ENCODE measurements at regions not wholly inside any gene's neighbourhood (a gene's known extent, or its start where the extent isn't known, plus 50 kb on each side); places are given as distances from the start of the nearest gene placed in this dataset.

DNA sequence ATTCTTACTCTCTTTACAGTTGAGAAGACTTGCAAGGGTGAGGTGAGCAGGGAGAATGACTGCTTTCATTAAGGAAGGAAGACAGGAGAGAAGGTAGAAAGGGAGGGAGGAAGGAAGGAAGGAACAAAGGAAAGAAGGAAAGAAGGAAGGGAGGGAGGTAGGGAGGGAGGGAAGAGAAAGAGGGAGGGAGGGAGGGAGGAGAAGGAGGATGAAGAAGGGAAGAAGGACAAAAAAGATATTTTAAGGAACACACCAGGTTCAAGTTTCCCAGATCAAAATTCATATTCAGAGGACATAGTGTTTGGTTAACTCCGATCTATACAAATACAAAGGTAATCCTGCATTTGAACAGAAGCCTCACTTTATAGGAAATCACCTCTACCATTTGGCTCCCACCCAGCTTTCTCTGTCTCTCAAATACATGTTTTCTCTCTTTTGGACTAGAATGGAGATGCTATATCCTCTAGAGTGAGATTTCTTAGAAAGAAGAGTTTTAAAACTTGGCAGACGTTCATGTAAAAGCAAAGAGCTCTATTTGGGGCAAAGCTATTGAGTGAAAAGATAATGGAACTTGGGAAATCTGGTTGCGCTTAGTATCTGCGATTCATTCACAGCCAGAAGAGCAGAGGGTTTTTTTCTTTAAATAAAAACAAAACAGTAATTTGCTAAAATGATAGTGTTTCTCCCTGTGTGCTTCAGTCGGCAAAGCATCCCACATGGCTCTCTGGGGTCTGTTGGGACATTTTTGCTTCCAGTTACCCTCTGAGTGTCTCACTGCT, 261.9 kb upstream of the LYZL1 start:
- Histone ChIP-seq H3K4me1 (peaks cover 5% of the 10 kb centered on the region), H3K9me3 (no peaks in the 10 kb centered on the region), H3K27me3 (no peaks in the 10 kb centered on the region), H3K4me3 (ENCODE audit: low read depth, low read length) (no peak overlapping the region), H3K36me3 (no peaks in the 10 kb centered on the region)
- no peak for DNase-seq
- no peak for TF ChIP-seq CTCF (IDR thresholded peaks at IDR 0.05; ENCODE audit: low read depth, low read length)

GRCh38 chr10:29028486-29028885, 260.4 kb upstream of the LYZL1 start:
- Histone ChIP-seq H3K4me3 (ENCODE audit: low read depth, low read length) (no peak overlapping the region), H3K36me3 (no peaks in the 10 kb centered on the region), H3K4me1 (no peaks in the 10 kb centered on the region), H3K27me3 (no peaks in the 10 kb centered on the region), H3K9me3 (no peaks in the 10 kb centered on the region)
- no peak for TF ChIP-seq CTCF (IDR thresholded peaks at IDR 0.05; ENCODE audit: low read depth, low read length)
- no peak for DNase-seq

GRCh38 chr10:29030900-29031299, 258.0 kb upstream of the LYZL1 start:
- H3K9me3 ChIP-seq, result no peaks in the 10 kb centered on the region
- no peaks in the 10 kb centered on the region for H3K4me1 ChIP-seq
- H3K36me3 ChIP-seq, result no peaks in the 10 kb centered on the region
- H3K4me3 ChIP-seq (ENCODE audit: low read depth, low read length), result no peak overlapping the region
- no peak for TF ChIP-seq CTCF (IDR thresholded peaks at IDR 0.05; ENCODE audit: low read depth, low read length)
- no peaks in the 10 kb centered on the region for H3K27me3 ChIP-seq
- DNase-seq, result no peak

DNA sequence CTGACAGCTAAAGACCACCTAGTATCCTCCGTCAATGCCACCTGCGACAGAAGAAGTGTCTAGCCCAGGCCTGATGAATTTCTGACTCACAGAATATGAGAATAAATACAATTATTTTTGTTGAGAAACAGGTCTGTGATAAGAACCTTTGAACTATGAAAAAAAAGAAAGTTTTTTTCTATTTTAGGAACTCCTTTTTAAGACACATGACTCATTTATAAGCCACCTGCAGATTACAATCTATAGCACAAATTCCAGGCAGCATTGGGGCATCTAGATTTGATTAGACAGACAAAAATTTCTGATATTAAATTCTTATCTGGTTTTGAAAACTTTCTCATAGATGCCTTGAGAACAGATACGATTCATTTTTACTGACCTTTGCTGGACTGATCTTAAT, 256.7 kb upstream of the LYZL1 start:
- TF ChIP-seq CTCF (IDR thresholded peaks at IDR 0.05; ENCODE audit: low read depth, low read length), result no peak
- Histone ChIP-seq H3K27me3 (no peaks in the 10 kb centered on the region), H3K4me3 (ENCODE audit: low read depth, low read length) (no peak overlapping the region), H3K36me3 (no peaks in the 10 kb centered on the region), H3K9me3 (no peaks in the 10 kb centered on the region), H3K4me1 (no peaks in the 10 kb centered on the region)
- no peak for DNase-seq

GRCh38 chr10:29033311-29033940, 255.4 kb upstream of the LYZL1 start:
- DNase-seq, result no peak

More at GRCh38 chr10:29033311-29033940, 255.4 kb upstream of the LYZL1 start:
- Histone ChIP-seq H3K36me3 (no peaks in the 10 kb centered on the region), H3K4me1 (no peaks in the 10 kb centered on the region), H3K4me3 (ENCODE audit: low read depth, low read length) (no peak overlapping the region), H3K27me3 (no peaks in the 10 kb centered on the region), H3K9me3 (no peaks in the 10 kb centered on the region)
- TF ChIP-seq CTCF (IDR thresholded peaks at IDR 0.05; ENCODE audit: low read depth, low read length), result no peak

Measured in BE2C (cell line).